ENCODE measurements at regions not wholly inside any gene's neighbourhood (a gene's known extent, or its start where the extent isn't known, plus 50 kb on each side); places are given as distances from the start of the nearest gene placed in this dataset.

DNA sequence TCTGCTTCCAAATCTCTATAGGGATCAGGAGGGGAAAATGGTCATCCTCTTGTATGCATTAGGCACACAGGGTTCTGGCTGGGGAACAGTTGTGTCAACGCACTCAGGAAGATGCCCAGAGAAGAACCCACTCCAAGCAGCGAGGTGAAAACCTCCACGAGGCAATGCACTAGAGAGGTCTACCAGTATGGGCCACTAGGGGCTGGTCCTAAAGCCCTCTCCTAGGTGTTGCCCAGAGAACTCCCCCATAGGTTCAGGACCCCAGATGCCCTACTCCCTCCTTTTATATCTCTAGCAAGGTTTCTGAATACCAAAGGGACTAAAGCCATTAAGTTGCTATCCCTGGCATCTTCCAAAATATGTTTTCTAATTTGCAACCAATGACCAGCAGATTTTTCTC is 142.7 kb upstream of the NLGN4X start:
- TF ChIP-seq, protein P1, sequence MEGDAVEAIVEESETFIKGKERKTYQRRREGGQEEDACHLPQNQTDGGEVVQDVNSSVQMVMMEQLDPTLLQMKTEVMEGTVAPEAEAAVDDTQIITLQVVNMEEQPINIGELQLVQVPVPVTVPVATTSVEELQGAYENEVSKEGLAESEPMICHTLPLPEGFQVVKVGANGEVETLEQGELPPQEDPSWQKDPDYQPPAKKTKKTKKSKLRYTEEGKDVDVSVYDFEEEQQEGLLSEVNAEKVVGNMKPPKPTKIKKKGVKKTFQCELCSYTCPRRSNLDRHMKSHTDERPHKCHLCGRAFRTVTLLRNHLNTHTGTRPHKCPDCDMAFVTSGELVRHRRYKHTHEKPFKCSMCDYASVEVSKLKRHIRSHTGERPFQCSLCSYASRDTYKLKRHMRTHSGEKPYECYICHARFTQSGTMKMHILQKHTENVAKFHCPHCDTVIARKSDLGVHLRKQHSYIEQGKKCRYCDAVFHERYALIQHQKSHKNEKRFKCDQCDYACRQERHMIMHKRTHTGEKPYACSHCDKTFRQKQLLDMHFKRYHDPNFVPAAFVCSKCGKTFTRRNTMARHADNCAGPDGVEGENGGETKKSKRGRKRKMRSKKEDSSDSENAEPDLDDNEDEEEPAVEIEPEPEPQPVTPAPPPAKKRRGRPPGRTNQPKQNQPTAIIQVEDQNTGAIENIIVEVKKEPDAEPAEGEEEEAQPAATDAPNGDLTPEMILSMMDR (IDR thresholded peaks at IDR 0.05): no peak
- TF ChIP-seq POLR2AphosphoS5 (IDR thresholded peaks at IDR 0.05; ENCODE audit: insufficient read depth in 1 of 2, low read depth in 1 of 2): no peak
- TF ChIP-seq POLR2A (IDR thresholded peaks at IDR 0.05): no peak
- H3K27ac ChIP-seq: no peak overlapping the region
- intact Hi-C loops (cut with DNase I): no loop called here

DNA sequence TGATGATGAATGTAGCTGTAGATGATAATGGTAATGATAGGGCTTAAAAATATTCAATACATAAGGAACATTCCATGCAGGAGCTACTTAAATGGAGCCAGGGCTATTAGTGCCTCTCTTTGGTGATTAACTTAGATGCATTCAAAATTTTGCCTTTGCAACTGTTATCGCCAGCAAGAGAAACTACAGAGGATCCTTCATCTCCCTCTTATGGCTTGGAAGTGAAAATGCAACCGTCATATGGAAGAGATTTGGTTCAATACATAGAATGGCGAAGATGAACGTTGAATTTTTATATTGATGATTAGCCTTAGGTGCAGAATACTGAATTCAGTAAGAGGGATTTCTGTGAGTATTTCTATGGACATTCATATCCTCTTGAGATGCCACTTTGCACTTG is 134.5 kb upstream of the NLGN4X start:
- no peaks in the 10 kb centered on the region for H3K27me3 ChIP-seq
- no peaks in the 10 kb centered on the region for H3K4me1 ChIP-seq
- no peak for TF ChIP-seq POLR2AphosphoS5 (IDR thresholded peaks at IDR 0.05; ENCODE audit: insufficient read depth in 1 of 2, low read depth in 1 of 2)
- TF ChIP-seq, protein P1 (IDR thresholded peaks at IDR 0.05): no peak
- TF ChIP-seq POLR2A (IDR thresholded peaks at IDR 0.05): no peak
- no peak overlapping the region for H3K4me3 ChIP-seq
- H3K36me3 ChIP-seq: no peaks in the 10 kb centered on the region
- no peak overlapping the region for H3K27ac ChIP-seq
- DNase-seq (ENCODE audit: extremely low spot score in 2 of 2): no peak
- H3K9me3 ChIP-seq: no peaks in the 10 kb centered on the region
- intact Hi-C loops (cut with DNase I): no loop called here

More for the DNA sequence above, 142.7 kb upstream of the NLGN4X start:
- Histone ChIP-seq H3K4me1 (no peaks in the 10 kb centered on the region), H3K4me3 (no peak overlapping the region), H3K27me3 (no peaks in the 10 kb centered on the region), H3K36me3 (no peaks in the 10 kb centered on the region), H3K9me3 (no peaks in the 10 kb centered on the region)
- no peak for DNase-seq (ENCODE audit: extremely low spot score in 2 of 2)

DNA sequence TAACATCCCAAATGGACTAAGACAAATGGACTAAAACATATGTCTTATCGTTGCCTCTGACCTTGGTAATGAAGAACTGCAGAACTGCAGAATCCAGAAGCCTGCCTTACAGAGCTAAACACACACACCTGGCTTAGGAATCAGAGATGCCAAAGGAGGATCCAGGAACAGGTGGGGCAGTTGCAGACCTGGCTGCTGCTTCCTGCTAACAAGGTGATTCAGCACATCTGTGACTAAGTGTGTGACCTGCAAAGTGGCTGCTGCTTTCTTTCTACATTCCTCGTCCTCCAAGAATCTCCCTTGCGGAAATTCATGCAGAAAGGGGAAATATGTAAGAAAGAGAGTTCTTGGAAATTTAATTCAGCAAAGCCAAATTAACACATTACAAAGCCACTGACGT is 96.8 kb upstream of the NLGN4X start:
- Histone ChIP-seq H3K4me1 (no peaks in the 10 kb centered on the region), H3K27ac (no peak overlapping the region), H3K9me3 (no peaks in the 10 kb centered on the region), H3K27me3 (no peaks in the 10 kb centered on the region), H3K4me3 (no peak overlapping the region), H3K36me3 (no peaks in the 10 kb centered on the region)
- intact Hi-C loops (cut with DNase I): no loop called here
- DNase-seq (ENCODE audit: extremely low spot score in 2 of 2): no peak
- TF ChIP-seq POLR2AphosphoS5 (IDR thresholded peaks at IDR 0.05; ENCODE audit: insufficient read depth in 1 of 2, low read depth in 1 of 2) (no peak), POLR2A (IDR thresholded peaks at IDR 0.05) (no peak)
- TF ChIP-seq, protein P1 (IDR thresholded peaks at IDR 0.05): no peak

DNA sequence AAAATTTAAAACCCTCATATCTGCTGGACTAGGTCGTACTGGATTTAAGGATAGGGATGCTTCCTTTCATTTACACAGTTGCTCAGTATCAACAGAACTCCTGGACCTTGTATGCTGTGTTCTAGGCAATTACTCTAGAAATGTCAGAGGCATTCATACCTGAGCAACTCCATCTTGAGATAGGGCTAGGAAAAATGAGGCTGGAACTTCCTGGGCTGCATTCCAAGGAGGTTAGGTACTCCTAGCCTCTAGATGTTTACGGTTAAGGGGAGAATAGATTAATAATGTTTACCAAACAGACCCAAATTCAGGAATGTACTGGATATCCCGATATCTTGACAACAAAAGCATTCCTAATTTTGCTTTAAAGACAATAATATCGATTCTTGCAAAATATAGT is 84.7 kb upstream of the NLGN4X start:
- Histone ChIP-seq H3K36me3 (no peaks in the 10 kb centered on the region), H3K4me3 (no peak overlapping the region), H3K27me3 (no peaks in the 10 kb centered on the region), H3K27ac (no peak overlapping the region), H3K9me3 (no peaks in the 10 kb centered on the region), H3K4me1 (no peaks in the 10 kb centered on the region)
- no peak for DNase-seq (ENCODE audit: extremely low spot score in 2 of 2)
- intact Hi-C loops (cut with DNase I): no loop called here
- TF ChIP-seq POLR2AphosphoS5 (IDR thresholded peaks at IDR 0.05; ENCODE audit: insufficient read depth in 1 of 2, low read depth in 1 of 2): no peak

DNA sequence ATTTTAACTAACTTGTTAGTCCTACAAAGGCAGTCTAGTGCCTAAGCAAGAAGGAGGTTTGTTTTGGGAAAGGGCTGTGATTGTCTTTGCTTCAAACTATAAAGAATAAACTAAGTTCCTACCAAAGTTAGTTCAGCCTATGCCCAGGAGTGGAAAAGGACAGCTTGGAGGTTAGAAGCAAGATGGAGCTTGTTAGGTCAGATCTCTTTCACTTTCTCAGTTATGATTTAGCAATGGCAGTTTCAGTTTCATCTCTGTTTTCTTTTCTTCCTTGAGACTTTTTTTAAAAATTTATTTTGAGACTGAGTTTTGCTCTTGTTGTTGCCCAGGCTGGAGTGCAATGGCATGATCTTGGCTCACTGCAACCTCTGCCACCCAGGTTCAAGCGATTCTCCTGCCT is 82.9 kb upstream of the NLGN4X start:
- H3K4me1 ChIP-seq: no peaks in the 10 kb centered on the region
- TF ChIP-seq, protein P1 (IDR thresholded peaks at IDR 0.05): no peak
- TF ChIP-seq POLR2A (IDR thresholded peaks at IDR 0.05) (no peak), POLR2AphosphoS5 (IDR thresholded peaks at IDR 0.05; ENCODE audit: insufficient read depth in 1 of 2, low read depth in 1 of 2) (no peak)
- intact Hi-C loops (cut with DNase I): no loop called here
- H3K4me3 ChIP-seq: no peak overlapping the region
- H3K9me3 ChIP-seq: no peaks in the 10 kb centered on the region
- DNase-seq (ENCODE audit: extremely low spot score in 2 of 2): no peak
- H3K27me3 ChIP-seq: no peaks in the 10 kb centered on the region
- H3K36me3 ChIP-seq: no peaks in the 10 kb centered on the region
- H3K27ac ChIP-seq: no peak overlapping the region

DNA sequence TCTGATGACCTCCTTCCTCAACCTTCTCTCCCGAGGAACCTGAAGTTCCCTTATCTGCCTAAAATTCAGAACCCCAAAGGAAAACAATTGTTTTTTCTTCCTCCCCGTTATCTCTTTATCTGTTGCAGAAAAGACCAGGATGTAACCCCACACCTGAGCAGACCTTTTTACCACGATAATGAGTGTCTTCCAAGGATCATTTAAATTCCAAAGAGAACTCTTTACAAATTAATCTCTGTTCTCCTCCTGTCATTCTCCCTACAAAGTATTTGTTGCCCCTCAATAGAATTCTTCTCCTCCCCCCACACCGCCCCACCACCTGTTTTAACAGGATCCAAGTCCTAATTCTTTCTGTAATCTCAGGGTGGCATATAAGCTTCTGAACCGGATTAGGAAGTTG is 78.5 kb upstream of the NLGN4X start:
- Histone ChIP-seq H3K4me1 (no peaks in the 10 kb centered on the region), H3K9me3 (no peaks in the 10 kb centered on the region), H3K4me3 (no peak overlapping the region), H3K27me3 (no peaks in the 10 kb centered on the region), H3K27ac (no peak overlapping the region), H3K36me3 (no peaks in the 10 kb centered on the region)
- no peak for DNase-seq (ENCODE audit: extremely low spot score in 2 of 2)
- no peak for TF ChIP-seq POLR2AphosphoS5 (IDR thresholded peaks at IDR 0.05; ENCODE audit: insufficient read depth in 1 of 2, low read depth in 1 of 2)
- no peak for TF ChIP-seq POLR2A (IDR thresholded peaks at IDR 0.05)
- TF ChIP-seq, protein P1 (IDR thresholded peaks at IDR 0.05): no peak
- intact Hi-C loops (cut with DNase I): no loop called here

Measured in vagina (tissue), 2 donors.